HG02588 (cell line): ENCODE measurements at regions not wholly inside any gene's neighbourhood (a gene's known extent, or its start where the extent isn't known, plus 50 kb on each side); places are given as distances from the start of the nearest gene placed in this dataset.

Source experiments
- ATAC-seq: cut with Tn5 transposase; IDR thresholded peaks from one replicate; pipeline ENCODE4 v1.9.1; 2021; ENCODE audit warnings: mild to moderate bottlenecking, moderate library complexity; ENCODE audit not compliant: unreplicated experiment

DNA sequence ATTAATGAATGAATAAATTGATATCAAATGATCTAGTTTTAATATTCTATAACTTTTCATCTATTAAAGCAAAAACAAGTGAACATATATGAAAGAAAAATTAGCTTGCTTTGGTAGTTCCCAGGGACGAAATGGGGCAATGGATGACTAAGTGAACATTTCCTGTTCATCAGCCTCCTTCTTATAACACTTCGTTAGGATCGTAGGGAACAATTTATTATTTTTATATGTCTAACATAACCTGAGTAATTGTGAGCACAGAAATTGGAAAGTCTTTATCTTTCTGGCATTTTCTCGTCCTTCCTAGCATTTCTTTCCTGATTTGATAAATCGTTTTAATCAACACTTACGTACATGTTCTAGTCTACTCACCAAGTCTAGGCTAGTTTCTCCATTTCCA lies 59.1 kb upstream of the PPP1R3C start:
- ATAC-seq: no peak

DNA sequence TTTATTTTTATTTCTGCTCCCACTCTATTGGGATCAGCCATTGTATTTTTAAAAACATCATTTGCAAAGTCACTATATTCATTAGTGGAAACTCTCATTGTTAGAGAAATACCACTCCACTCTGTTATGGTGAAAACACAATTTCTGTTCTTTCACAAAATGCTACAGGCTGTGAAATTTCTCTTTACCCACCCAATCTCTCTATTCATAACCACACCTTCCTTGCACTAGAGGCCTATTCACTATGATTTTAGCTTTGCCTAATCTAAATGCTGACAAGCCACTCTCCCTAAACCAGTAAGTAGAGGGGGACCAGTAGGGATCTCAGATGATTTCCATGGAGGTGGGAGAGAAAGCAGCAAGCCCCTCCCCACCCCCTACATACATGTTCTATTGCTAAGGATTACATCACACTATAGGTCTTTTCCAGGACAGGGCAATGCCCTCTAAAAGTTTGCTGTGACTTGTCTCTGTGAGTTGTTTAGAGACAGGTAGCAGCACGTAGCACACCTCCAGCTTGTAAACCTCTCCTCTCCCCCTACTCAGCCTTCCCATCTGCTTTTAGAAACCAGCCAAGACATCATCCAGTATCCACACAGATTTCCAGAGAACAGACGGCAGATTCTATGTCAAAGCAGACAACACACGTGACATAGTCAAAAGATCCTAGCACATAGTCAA lies 58.3 kb upstream of the PPP1R3C start:
- ATAC-seq: no peak

DNA sequence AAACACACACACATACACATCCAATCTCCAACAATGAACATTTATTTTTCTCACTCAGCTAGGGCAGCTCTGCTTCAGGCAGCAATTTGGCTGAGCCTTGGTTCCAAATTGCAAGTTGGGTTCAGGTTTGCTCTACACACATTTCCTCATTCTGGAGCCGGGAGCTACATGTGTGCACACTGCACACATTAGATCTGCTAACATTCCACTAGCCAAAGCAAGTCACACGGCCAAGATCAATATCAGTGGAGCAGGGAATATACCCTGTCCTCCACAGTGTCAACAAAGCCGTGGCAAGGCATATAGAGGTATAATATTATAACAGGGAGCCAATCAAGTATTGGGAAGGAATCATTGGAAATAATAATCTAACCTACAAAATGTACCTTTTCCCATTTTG lies 57.5 kb upstream of the PPP1R3C start:
- ATAC-seq: no peak

DNA sequence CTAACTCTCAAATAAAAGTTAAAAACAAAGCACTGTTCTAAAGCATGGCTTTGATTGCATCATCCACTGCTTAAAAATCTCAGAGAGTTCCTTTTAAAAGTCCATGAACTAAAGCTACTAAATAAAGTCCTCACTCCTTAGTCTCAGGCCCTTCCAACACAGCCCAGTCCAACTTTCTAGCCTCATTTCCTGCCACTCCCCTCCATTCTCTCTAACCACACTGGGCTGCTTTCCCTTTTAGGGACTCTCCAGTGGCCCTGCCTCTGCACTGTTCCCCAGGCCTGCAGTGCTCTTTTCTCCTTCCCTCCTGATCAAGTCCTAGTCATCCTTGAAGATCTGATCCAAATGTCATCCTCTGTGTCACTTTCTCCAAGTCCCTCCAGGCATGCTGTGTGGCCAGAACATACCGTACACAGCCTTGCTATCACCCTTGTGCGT lies 56.9 kb upstream of the PPP1R3C start:
- ATAC-seq: no peak

DNA sequence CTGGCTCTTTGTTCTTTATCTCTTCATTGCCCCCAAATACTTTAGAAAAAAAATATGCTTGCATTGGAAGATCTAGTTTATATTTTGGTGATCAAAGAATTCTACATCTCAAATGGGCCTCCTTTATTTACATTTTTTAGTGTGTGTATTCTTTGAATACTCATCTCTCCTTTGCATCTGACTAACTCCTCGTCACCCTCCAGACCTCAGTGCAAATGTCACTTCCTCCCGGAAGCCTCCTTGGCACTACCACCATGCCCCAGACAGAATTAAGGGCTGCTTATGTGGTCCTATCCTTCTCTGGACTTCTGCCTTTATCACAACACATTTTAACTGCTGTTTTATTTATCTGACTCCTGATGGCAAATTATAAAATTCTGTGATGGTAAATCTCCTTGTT lies 52.0 kb upstream of the PPP1R3C start:
- ATAC-seq: no peak

DNA sequence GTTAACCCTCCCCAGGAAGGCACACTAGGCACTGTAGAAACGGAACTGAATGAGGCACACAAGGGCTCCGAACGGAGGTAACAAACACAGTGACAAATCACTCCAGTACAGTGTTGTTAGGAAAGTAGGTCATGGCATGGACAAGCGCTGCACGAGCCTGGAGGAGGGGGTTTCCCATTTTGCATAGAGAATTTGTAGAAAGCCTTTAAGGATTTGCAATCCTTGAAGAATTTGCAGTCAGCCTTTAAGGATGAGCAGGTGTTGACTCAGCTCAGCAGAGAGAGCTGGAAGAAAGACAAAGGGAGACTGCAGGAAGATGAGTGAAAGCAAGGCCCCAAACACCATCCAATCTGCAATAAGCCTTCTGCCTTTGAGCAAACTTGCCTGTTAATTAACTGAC lies 51.1 kb upstream of the PPP1R3C start:
- ATAC-seq: no peak

DNA sequence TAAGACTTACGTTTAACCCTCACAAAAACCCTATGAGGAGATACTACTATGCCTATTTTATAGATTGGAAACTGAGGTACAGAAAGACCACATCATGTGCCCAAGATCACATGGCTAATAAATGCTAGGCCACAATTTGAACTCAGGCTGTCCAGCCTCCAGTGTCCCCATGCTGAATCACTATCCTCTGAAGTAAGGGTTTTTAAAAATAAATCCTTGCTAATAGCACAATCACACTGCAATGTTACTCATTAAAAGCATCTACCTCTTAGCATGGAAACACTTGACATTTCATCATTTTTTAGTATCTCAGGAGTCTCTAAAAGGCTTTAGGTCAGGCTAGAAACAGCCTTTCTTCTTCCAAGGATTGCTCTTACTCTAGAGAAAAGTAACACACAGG lies 50.0 kb upstream of the PPP1R3C start:
- ATAC-seq: no peak
